ENCODE measurements at regions not wholly inside any gene's neighbourhood (a gene's known extent, or its start where the extent isn't known, plus 50 kb on each side); places are given as distances from the start of the nearest gene placed in this dataset.

DNA sequence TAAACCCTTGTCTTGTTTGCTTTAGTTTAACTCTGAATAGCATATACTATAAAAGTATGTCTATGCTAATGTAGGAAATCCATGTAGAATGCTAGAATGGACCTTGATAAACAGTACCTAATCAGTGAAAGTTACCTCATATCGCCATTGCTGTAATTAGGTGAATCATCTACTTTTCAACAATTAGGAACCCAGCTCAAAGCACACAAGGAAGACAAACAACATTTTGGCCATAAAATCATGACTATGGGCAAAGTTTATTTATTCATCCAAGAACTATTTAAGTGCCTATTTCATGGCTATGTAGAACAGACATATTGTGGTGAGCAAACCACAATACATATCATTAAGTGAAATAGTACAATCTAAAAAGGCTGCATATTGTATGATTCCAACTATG, 1043.2 kb downstream of the BRINP3 start:
- TF ChIP-seq EZH2 (IDR thresholded peaks at IDR 0.05; ENCODE audit: insufficient read depth, poor library complexity, severe bottlenecking): no peak
- no peak for TF ChIP-seq EZH2phosphoT487 (IDR thresholded peaks at IDR 0.05; ENCODE audit: insufficient read depth, low read depth)
